ENCODE measurements at regions not wholly inside any gene's neighbourhood (a gene's known extent, or its start where the extent isn't known, plus 50 kb on each side); places are given as distances from the start of the nearest gene placed in this dataset.

GRCh38 chr6:169315830-169316614 is 62.4 kb upstream of the THBS2 start:
- H3K9me3 ChIP-seq (ENCODE audit: control insufficient read depth in 2 of 2, insufficient read depth in 1 of 2, low read depth in 1 of 2, low read length in 1 of 2), result peaks cover 0 to 6% of the 10 kb centered on the region in 2 donors
- 94 to 96% methylated on average over 12 of the region's 12 CpGs for WGBS, 2 donors
- H3K4me3 ChIP-seq (ENCODE audit: low read depth in 1 of 2, low read length in 2 of 2), result no peak overlapping the region
- no peaks in the 10 kb centered on the region for H3K4me1 ChIP-seq (ENCODE audit: control insufficient read depth in 2 of 2, insufficient read depth in 2 of 2, low read length in 1 of 2)
- H3K27me3 ChIP-seq (ENCODE audit: control insufficient read depth in 1 of 2, insufficient read depth in 2 of 2, low read length in 2 of 2), result no peaks in the 10 kb centered on the region
- no peak overlapping the region for H3K27ac ChIP-seq (ENCODE audit: low read depth in 2 of 2, low read length in 1 of 2)
- H3K36me3 ChIP-seq (ENCODE audit: control insufficient read depth in 2 of 2, insufficient read depth in 2 of 2, low read length in 1 of 2), result no peaks in the 10 kb centered on the region

GRCh38 chr6:169313347-169314010 is 59.8 kb upstream of the THBS2 start:
- Histone ChIP-seq H3K36me3 (ENCODE audit: control insufficient read depth in 2 of 2, insufficient read depth in 2 of 2, low read length in 1 of 2) (no peaks in the 10 kb centered on the region), H3K27ac (ENCODE audit: low read depth in 2 of 2, low read length in 1 of 2) (no peak overlapping the region), H3K4me1 (ENCODE audit: control insufficient read depth in 2 of 2, insufficient read depth in 2 of 2, low read length in 1 of 2) (no peaks in the 10 kb centered on the region), H3K9me3 (ENCODE audit: control insufficient read depth in 2 of 2, insufficient read depth in 1 of 2, low read depth in 1 of 2, low read length in 1 of 2) (peaks cover 0 to 6% of the 10 kb centered on the region in 2 donors), H3K4me3 (ENCODE audit: low read depth in 1 of 2, low read length in 2 of 2) (no peak overlapping the region), H3K27me3 (ENCODE audit: control insufficient read depth in 1 of 2, insufficient read depth in 2 of 2, low read length in 2 of 2) (no peaks in the 10 kb centered on the region)
- WGBS, 2 donors, result 93 to 97% methylated on average over 22 of the region's 22 CpGs

GRCh38 chr6:169312658-169313346 is 59.2 kb upstream of the THBS2 start:
- H3K27ac ChIP-seq (ENCODE audit: low read depth in 2 of 2, low read length in 1 of 2), result no peak overlapping the region
- no peaks in the 10 kb centered on the region for H3K4me1 ChIP-seq (ENCODE audit: control insufficient read depth in 2 of 2, insufficient read depth in 2 of 2, low read length in 1 of 2)
- no peaks in the 10 kb centered on the region for H3K36me3 ChIP-seq (ENCODE audit: control insufficient read depth in 2 of 2, insufficient read depth in 2 of 2, low read length in 1 of 2)
- H3K9me3 ChIP-seq (ENCODE audit: control insufficient read depth in 2 of 2, insufficient read depth in 1 of 2, low read depth in 1 of 2, low read length in 1 of 2), result peaks cover 0 to 6% of the 10 kb centered on the region in 2 donors
- WGBS, 2 donors, result 70 to 83% methylated on average over 14 of the region's 14 CpGs
- no peaks in the 10 kb centered on the region for H3K27me3 ChIP-seq (ENCODE audit: control insufficient read depth in 1 of 2, insufficient read depth in 2 of 2, low read length in 2 of 2)
- no peak overlapping the region for H3K4me3 ChIP-seq (ENCODE audit: low read depth in 1 of 2, low read length in 2 of 2)

GRCh38 chr6:169310983-169311382 is 57.3 kb upstream of the THBS2 start:
- H3K27ac ChIP-seq (ENCODE audit: low read depth in 2 of 2, low read length in 1 of 2), result no peak overlapping the region
- peaks cover 0 to 3% of the 10 kb centered on the region in 2 donors for H3K9me3 ChIP-seq (ENCODE audit: control insufficient read depth in 2 of 2, insufficient read depth in 1 of 2, low read depth in 1 of 2, low read length in 1 of 2)
- no peak overlapping the region for H3K4me3 ChIP-seq (ENCODE audit: low read depth in 1 of 2, low read length in 2 of 2)
- WGBS, 2 donors, result 83 to 85% methylated on average over 3 of the region's 3 CpGs
- no peaks in the 10 kb centered on the region for H3K36me3 ChIP-seq (ENCODE audit: control insufficient read depth in 2 of 2, insufficient read depth in 2 of 2, low read length in 1 of 2)
- no peaks in the 10 kb centered on the region for H3K4me1 ChIP-seq (ENCODE audit: control insufficient read depth in 2 of 2, insufficient read depth in 2 of 2, low read length in 1 of 2)
- no peaks in the 10 kb centered on the region for H3K27me3 ChIP-seq (ENCODE audit: control insufficient read depth in 1 of 2, insufficient read depth in 2 of 2, low read length in 2 of 2)
